ENCODE measurements at regions not wholly inside any gene's neighbourhood (a gene's known extent, or its start where the extent isn't known, plus 50 kb on each side); places are given as distances from the start of the nearest gene placed in this dataset.

DNA sequence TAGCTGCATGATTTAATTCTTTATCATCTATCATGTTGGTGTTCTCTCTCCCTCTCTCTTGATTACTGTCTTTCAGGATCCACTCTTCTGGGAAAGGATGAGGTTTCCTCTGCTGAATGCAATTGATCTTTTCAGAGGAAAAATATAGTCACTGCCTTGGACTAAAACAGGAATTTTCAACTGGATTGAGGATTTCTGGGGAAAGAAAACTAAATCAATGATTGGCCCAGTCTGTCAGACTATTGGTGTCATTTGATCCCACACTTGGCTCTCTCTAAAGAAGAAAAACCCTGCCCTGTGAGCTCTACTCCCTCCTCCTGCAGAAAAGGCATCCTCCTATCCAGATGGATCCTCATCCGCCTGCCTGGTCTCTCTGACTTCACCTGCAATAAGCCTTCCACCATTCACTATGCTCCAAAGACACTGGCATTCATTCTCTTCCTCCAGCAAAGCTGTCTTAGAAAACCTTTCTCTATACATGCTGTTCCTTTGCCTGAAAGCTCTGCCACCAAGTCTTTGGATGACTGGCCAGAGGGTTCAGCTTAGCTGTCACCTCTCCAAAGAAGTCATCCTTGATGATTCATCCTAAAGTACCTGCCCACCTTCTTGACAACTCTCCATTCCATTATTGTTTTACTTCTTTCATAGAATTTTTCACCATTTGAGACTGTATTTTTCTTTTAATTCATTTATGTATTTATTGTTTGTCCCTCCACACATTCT is 127.7 kb upstream of the CAND1 start:
- Histone ChIP-seq H3K4me3 (no peak overlapping the region), H3K36me3 (replicated peaks in 1 of 2; ENCODE audit: insufficient read depth in 1 of 2, low read depth in 2 of 2) (no peaks in the 10 kb centered on the region), H3K4me1 (no peaks in the 10 kb centered on the region), H3K27me3 (no peaks in the 10 kb centered on the region), H3K27ac (no peak overlapping the region), H3K9me3 (no peaks in the 10 kb centered on the region)
- 47 to 74% methylated on average over 1 of the region's 1 CpG for WGBS, 2 donors
- ATAC-seq (no peak), DNase-seq (no peak)
- TF ChIP-seq, protein P1, sequence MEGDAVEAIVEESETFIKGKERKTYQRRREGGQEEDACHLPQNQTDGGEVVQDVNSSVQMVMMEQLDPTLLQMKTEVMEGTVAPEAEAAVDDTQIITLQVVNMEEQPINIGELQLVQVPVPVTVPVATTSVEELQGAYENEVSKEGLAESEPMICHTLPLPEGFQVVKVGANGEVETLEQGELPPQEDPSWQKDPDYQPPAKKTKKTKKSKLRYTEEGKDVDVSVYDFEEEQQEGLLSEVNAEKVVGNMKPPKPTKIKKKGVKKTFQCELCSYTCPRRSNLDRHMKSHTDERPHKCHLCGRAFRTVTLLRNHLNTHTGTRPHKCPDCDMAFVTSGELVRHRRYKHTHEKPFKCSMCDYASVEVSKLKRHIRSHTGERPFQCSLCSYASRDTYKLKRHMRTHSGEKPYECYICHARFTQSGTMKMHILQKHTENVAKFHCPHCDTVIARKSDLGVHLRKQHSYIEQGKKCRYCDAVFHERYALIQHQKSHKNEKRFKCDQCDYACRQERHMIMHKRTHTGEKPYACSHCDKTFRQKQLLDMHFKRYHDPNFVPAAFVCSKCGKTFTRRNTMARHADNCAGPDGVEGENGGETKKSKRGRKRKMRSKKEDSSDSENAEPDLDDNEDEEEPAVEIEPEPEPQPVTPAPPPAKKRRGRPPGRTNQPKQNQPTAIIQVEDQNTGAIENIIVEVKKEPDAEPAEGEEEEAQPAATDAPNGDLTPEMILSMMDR (IDR thresholded peaks at IDR 0.05): no peak
- no peak for TF ChIP-seq POLR2A (IDR thresholded peaks at IDR 0.05)
- intact Hi-C loops (cut with DNase I): no loop called here

DNA sequence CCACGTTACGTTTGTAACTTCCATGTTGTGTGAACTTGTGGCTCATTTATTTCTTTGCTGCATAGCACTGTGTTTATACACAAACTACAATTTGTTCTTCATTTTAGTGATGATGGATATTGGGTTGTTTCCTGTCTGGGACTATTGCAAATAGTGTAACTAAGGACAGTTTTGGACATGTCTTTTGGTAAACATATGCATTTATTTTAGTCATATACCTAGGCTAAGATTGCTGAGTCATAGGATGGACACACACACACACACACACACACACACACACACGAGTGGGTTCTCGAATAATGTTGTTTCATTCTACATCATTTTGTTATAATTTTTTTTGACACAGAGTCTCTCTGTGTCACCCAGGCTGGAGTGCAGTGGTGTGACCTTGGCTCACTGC is 123.5 kb upstream of the CAND1 start:
- no peak overlapping the region for H3K4me3 ChIP-seq
- no peak overlapping the region for H3K27ac ChIP-seq
- no peaks in the 10 kb centered on the region for H3K27me3 ChIP-seq
- WGBS, 2 donors: 55% methylated on average over 4 of the region's 4 CpGs
- no peaks in the 10 kb centered on the region for H3K9me3 ChIP-seq
- intact Hi-C loops (cut with DNase I): no loop called here
- DNase-seq (no peak), ATAC-seq (no peak)
- H3K36me3 ChIP-seq (replicated peaks in 1 of 2; ENCODE audit: insufficient read depth in 1 of 2, low read depth in 2 of 2): no peaks in the 10 kb centered on the region
- no peaks in the 10 kb centered on the region for H3K4me1 ChIP-seq
- TF ChIP-seq, protein P1 (IDR thresholded peaks at IDR 0.05): no peak
- no peak for TF ChIP-seq POLR2A (IDR thresholded peaks at IDR 0.05)

GRCh38 chr12:67147030-67147429 is 122.1 kb upstream of the CAND1 start:
- ATAC-seq: no peak
- no peak for DNase-seq
- Histone ChIP-seq H3K4me3 (no peak overlapping the region), H3K27me3 (no peaks in the 10 kb centered on the region), H3K9me3 (no peaks in the 10 kb centered on the region), H3K27ac (no peak overlapping the region), H3K4me1 (no peaks in the 10 kb centered on the region), H3K36me3 (replicated peaks in 1 of 2; ENCODE audit: insufficient read depth in 1 of 2, low read depth in 2 of 2) (no peaks in the 10 kb centered on the region)
- 21 to 26% methylated on average over 1 of the region's 1 CpG for WGBS, 2 donors
- intact Hi-C loops (cut with DNase I): no loop called here
- TF ChIP-seq, protein P1 (IDR thresholded peaks at IDR 0.05): no peak
- no peak for TF ChIP-seq POLR2A (IDR thresholded peaks at IDR 0.05)

- DNase-seq (no peak), ATAC-seq (no peak)
- H3K27ac ChIP-seq: no peak overlapping the region
- no peaks in the 10 kb centered on the region for H3K27me3 ChIP-seq
- no peak for TF ChIP-seq POLR2A (IDR thresholded peaks at IDR 0.05)
- TF ChIP-seq, protein P1 (IDR thresholded peaks at IDR 0.05): no peak
- no peaks in the 10 kb centered on the region for H3K9me3 ChIP-seq
- intact Hi-C loops (cut with DNase I): no loop called here
- H3K4me3 ChIP-seq: no peak overlapping the region
- no peaks in the 10 kb centered on the region for H3K36me3 ChIP-seq (replicated peaks in 1 of 2; ENCODE audit: insufficient read depth in 1 of 2, low read depth in 2 of 2)
- H3K4me1 ChIP-seq: no peaks in the 10 kb centered on the region
Measured at GRCh38 chr12:67147447-67147846, 121.7 kb upstream of the CAND1 start.

- no peaks in the 10 kb centered on the region for H3K9me3 ChIP-seq
- no peak for DNase-seq
- H3K36me3 ChIP-seq (replicated peaks in 1 of 2; ENCODE audit: insufficient read depth in 1 of 2, low read depth in 2 of 2): no peaks in the 10 kb centered on the region
- H3K27ac ChIP-seq: no peak overlapping the region
- H3K27me3 ChIP-seq: no peaks in the 10 kb centered on the region
- WGBS, 2 donors: 88 to 96% methylated on average over 1 of the region's 1 CpG
- no peak for TF ChIP-seq POLR2A (IDR thresholded peaks at IDR 0.05)
- TF ChIP-seq, protein P1 (IDR thresholded peaks at IDR 0.05): no peak
- no peaks in the 10 kb centered on the region for H3K4me1 ChIP-seq
- H3K4me3 ChIP-seq: no peak overlapping the region
- no peak for ATAC-seq
- intact Hi-C loops (cut with DNase I): no loop called here
Measured at GRCh38 chr12:67148265-67148664, 120.9 kb upstream of the CAND1 start.
